ENCODE measurements at regions not wholly inside any gene's neighbourhood (a gene's known extent, or its start where the extent isn't known, plus 50 kb on each side); places are given as distances from the start of the nearest gene placed in this dataset.
"Not testable (repeated sequence)": the region's sequence is repeated elsewhere in the genome, so short reads cannot be mapped to it uniquely, and the experiment has no call there.

GRCh38 chr9:42821468-42821867, 638.0 kb downstream of the SPATA31A6 start:
- H3K4me3 ChIP-seq; ATAC-seq (replicated peaks in 6 of 8); H3K4me1 ChIP-seq (replicated peaks in 1 of 2); H3K27ac ChIP-seq; in situ Hi-C loops (cut with MboI; ENCODE audit: low pct_unique_long_range_greater_than_20kb in 2 of 9, low sequenced_read_pairs in 9 of 9, unreplicated experiment in 9 of 9): not testable (repeated sequence)
- WGBS, 10 experiments: 20% methylated on average over 1 of the region's 1 CpG; no CpG with 5 or more reads in 9 of the 10 experiments

GRCh38 chr9:42848156-42848555, 664.7 kb downstream of the SPATA31A6 start:
- H3K4me1 ChIP-seq (replicated peaks in 1 of 2); ATAC-seq (replicated peaks in 6 of 8); in situ Hi-C loops (cut with MboI; ENCODE audit: low pct_unique_long_range_greater_than_20kb in 2 of 9, low sequenced_read_pairs in 9 of 9, unreplicated experiment in 9 of 9); H3K27ac ChIP-seq; H3K4me3 ChIP-seq: not testable (repeated sequence)
- whole genome bisulfite sequencing, 10 experiments: no CpG with 5 or more reads among the region's 3 CpGs

GRCh38 chr9:42850896-42851693, 667.6 kb downstream of the SPATA31A6 start:
- H3K4me3 ChIP-seq; ATAC-seq (replicated peaks in 6 of 8); in situ Hi-C loops (cut with MboI; ENCODE audit: low pct_unique_long_range_greater_than_20kb in 2 of 9, low sequenced_read_pairs in 9 of 9, unreplicated experiment in 9 of 9); H3K27ac ChIP-seq; H3K4me1 ChIP-seq (replicated peaks in 1 of 2): not testable (repeated sequence)
- 100% methylated on average over 1 to 2 of the region's 48 CpGs; no CpG with 5 or more reads in 8 of the 10 experiments for WGBS, 10 experiments

GRCh38 chr9:42851701-42852100, 668.2 kb downstream of the SPATA31A6 start:
- H3K27ac ChIP-seq: peak overlapping the region in 1 of 2 donors; percentile 86
- in situ Hi-C loops (cut with MboI; ENCODE audit: low pct_unique_long_range_greater_than_20kb in 2 of 9, low sequenced_read_pairs in 9 of 9, unreplicated experiment in 9 of 9); H3K4me1 ChIP-seq (replicated peaks in 1 of 2); ATAC-seq (replicated peaks in 6 of 8): not testable (repeated sequence)
- H3K4me3 ChIP-seq: peak overlapping the region in 4 of 5 donors; percentile 16 to 55 (median 31)
- 95% methylated on average over 4 of the region's 23 CpGs; no CpG with 5 or more reads in 9 of the 10 experiments for WGBS, 10 experiments

GRCh38 chr9:42852133-42852930, 668.9 kb downstream of the SPATA31A6 start:
- H3K4me1 ChIP-seq (replicated peaks in 1 of 2); in situ Hi-C loops (cut with MboI; ENCODE audit: low pct_unique_long_range_greater_than_20kb in 2 of 9, low sequenced_read_pairs in 9 of 9, unreplicated experiment in 9 of 9): not testable (repeated sequence)
- peak; percentile 64 to 100 (median 96) for ATAC-seq (replicated peaks in 6 of 8)
- peak overlapping the region; percentile 33 to 55 (median 35) for H3K4me3 ChIP-seq
- peak overlapping the region in 1 of 2 donors; percentile 86 for H3K27ac ChIP-seq
- no CpG with 5 or more reads among the region's 66 CpGs for WGBS, 10 experiments

GRCh38 chr9:42860133-42860532, 676.7 kb downstream of the SPATA31A6 start:
- H3K4me3 ChIP-seq; H3K27ac ChIP-seq; H3K4me1 ChIP-seq (replicated peaks in 1 of 2); in situ Hi-C loops (cut with MboI; ENCODE audit: low pct_unique_long_range_greater_than_20kb in 2 of 9, low sequenced_read_pairs in 9 of 9, unreplicated experiment in 9 of 9); ATAC-seq (replicated peaks in 6 of 8): not testable (repeated sequence)
- WGBS, 10 experiments: no CpG with 5 or more reads among the region's 1 CpG

- H3K27ac ChIP-seq; H3K4me1 ChIP-seq (replicated peaks in 1 of 2); ATAC-seq (replicated peaks in 6 of 8); H3K4me3 ChIP-seq; in situ Hi-C loops (cut with MboI; ENCODE audit: low pct_unique_long_range_greater_than_20kb in 2 of 9, low sequenced_read_pairs in 9 of 9, unreplicated experiment in 9 of 9): not testable (repeated sequence)
- WGBS, 10 experiments: no CpG with 5 or more reads among the region's 1 CpG
Measured at GRCh38 chr9:42862465-42862864, 679.0 kb downstream of the SPATA31A6 start.
